ENCODE measurements at regions not wholly inside any gene's neighbourhood (a gene's known extent, or its start where the extent isn't known, plus 50 kb on each side); places are given as distances from the start of the nearest gene placed in this dataset.
"Not testable (repeated sequence)": the region's sequence is repeated elsewhere in the genome, so short reads cannot be mapped to it uniquely, and the experiment has no call there.

- Histone ChIP-seq H3K27me3 (ENCODE audit: control insufficient read depth in 5 of 5, insufficient read depth in 4 of 5, low read length in 5 of 5) (peaks cover 3 to 5% (median 4%) of the 10 kb centered on the region in 5 donors), H3K9me3 (ENCODE audit: control insufficient read depth in 5 of 5, low read length in 5 of 5) (no peaks in the 10 kb centered on the region)
These were observed 197.6 kb upstream of the AR start for GRCh38 chrX:67346225-67346624.

GRCh38 chrX:67346667-67347066, 197.2 kb upstream of the AR start:
- H3K9ac ChIP-seq (ENCODE audit: low read length in 5 of 5): no peak overlapping the region
- H3K9me3 ChIP-seq (ENCODE audit: control insufficient read depth in 5 of 5, low read length in 5 of 5): no peaks in the 10 kb centered on the region
- no peaks in the 10 kb centered on the region for H3K36me3 ChIP-seq (ENCODE audit: control insufficient read depth in 5 of 5, insufficient read depth in 5 of 5, low read length in 5 of 5)
- H3K4me1 ChIP-seq (ENCODE audit: control insufficient read depth in 5 of 5, insufficient read depth in 5 of 5, low read length in 5 of 5): no peaks in the 10 kb centered on the region
- H3K4me3 ChIP-seq (ENCODE audit: low read depth in 1 of 5, low read length in 5 of 5): no peak overlapping the region
- H3K27me3 ChIP-seq (ENCODE audit: control insufficient read depth in 5 of 5, insufficient read depth in 4 of 5, low read length in 5 of 5): peaks cover 3 to 5% (median 4%) of the 10 kb centered on the region in 5 donors
- no peak overlapping the region for H3K27ac ChIP-seq (ENCODE audit: low read depth, low read length)

More at GRCh38 chrX:67346225-67346624, 197.6 kb upstream of the AR start:
- Histone ChIP-seq H3K36me3 (ENCODE audit: control insufficient read depth in 5 of 5, insufficient read depth in 5 of 5, low read length in 5 of 5) (no peaks in the 10 kb centered on the region), H3K27ac (ENCODE audit: low read depth, low read length) (no peak overlapping the region), H3K9ac (ENCODE audit: low read length in 5 of 5) (no peak overlapping the region), H3K4me3 (ENCODE audit: low read depth in 1 of 5, low read length in 5 of 5) (no peak overlapping the region), H3K4me1 (ENCODE audit: control insufficient read depth in 5 of 5, insufficient read depth in 5 of 5, low read length in 5 of 5) (no peaks in the 10 kb centered on the region)

GRCh38 chrX:67347145-67347544, 196.7 kb upstream of the AR start:
- Histone ChIP-seq H3K27me3 (ENCODE audit: control insufficient read depth in 5 of 5, insufficient read depth in 4 of 5, low read length in 5 of 5) (peaks cover 3 to 5% (median 4%) of the 10 kb centered on the region in 5 donors), H3K9me3 (ENCODE audit: control insufficient read depth in 5 of 5, low read length in 5 of 5) (no peaks in the 10 kb centered on the region), H3K4me1 (ENCODE audit: control insufficient read depth in 5 of 5, insufficient read depth in 5 of 5, low read length in 5 of 5) (no peaks in the 10 kb centered on the region), H3K4me3 (ENCODE audit: low read depth in 1 of 5, low read length in 5 of 5) (no peak overlapping the region), H3K36me3 (ENCODE audit: control insufficient read depth in 5 of 5, insufficient read depth in 5 of 5, low read length in 5 of 5) (no peaks in the 10 kb centered on the region), H3K27ac (ENCODE audit: low read depth, low read length) (no peak overlapping the region), H3K9ac (ENCODE audit: low read length in 5 of 5) (no peak overlapping the region)

- no peak overlapping the region for H3K4me3 ChIP-seq (ENCODE audit: low read depth in 1 of 5, low read length in 5 of 5)
- no peaks in the 10 kb centered on the region for H3K9me3 ChIP-seq (ENCODE audit: control insufficient read depth in 5 of 5, low read length in 5 of 5)
- no peak overlapping the region for H3K27ac ChIP-seq (ENCODE audit: low read depth, low read length)
- no peak overlapping the region for H3K9ac ChIP-seq (ENCODE audit: low read length in 5 of 5)
- no peaks in the 10 kb centered on the region for H3K36me3 ChIP-seq (ENCODE audit: control insufficient read depth in 5 of 5, insufficient read depth in 5 of 5, low read length in 5 of 5)
- H3K4me1 ChIP-seq (ENCODE audit: control insufficient read depth in 5 of 5, insufficient read depth in 5 of 5, low read length in 5 of 5): no peaks in the 10 kb centered on the region
- peaks cover 3 to 5% (median 4%) of the 10 kb centered on the region in 5 donors for H3K27me3 ChIP-seq (ENCODE audit: control insufficient read depth in 5 of 5, insufficient read depth in 4 of 5, low read length in 5 of 5)
These were observed 192.4 kb upstream of the AR start for GRCh38 chrX:67351411-67351810.

GRCh38 chrX:67353651-67354370, 190.0 kb upstream of the AR start:
- H3K4me3 ChIP-seq (ENCODE audit: low read depth in 1 of 5, low read length in 5 of 5): no peak overlapping the region
- H3K27me3 ChIP-seq (ENCODE audit: control insufficient read depth in 5 of 5, insufficient read depth in 4 of 5, low read length in 5 of 5): peaks cover 0 to 9% (median 0%) of the 10 kb centered on the region in 5 donors

GRCh38 chrX:67361267-67361666, 182.6 kb upstream of the AR start:
- H3K27ac ChIP-seq (ENCODE audit: low read depth, low read length); H3K9ac ChIP-seq (ENCODE audit: low read length in 5 of 5); H3K36me3 ChIP-seq (ENCODE audit: control insufficient read depth in 5 of 5, insufficient read depth in 5 of 5, low read length in 5 of 5); H3K27me3 ChIP-seq (ENCODE audit: control insufficient read depth in 5 of 5, insufficient read depth in 4 of 5, low read length in 5 of 5); H3K4me1 ChIP-seq (ENCODE audit: control insufficient read depth in 5 of 5, insufficient read depth in 5 of 5, low read length in 5 of 5): not testable (repeated sequence)
- Histone ChIP-seq H3K4me3 (ENCODE audit: low read depth in 1 of 5, low read length in 5 of 5) (peak overlapping the region in 1 of 5 donors; percentile 1), H3K9me3 (ENCODE audit: control insufficient read depth in 5 of 5, low read length in 5 of 5) (peaks cover 0 to 15% (median 5%) of the 10 kb centered on the region in 5 donors)

More at GRCh38 chrX:67353651-67354370, 190.0 kb upstream of the AR start:
- Histone ChIP-seq H3K9ac (ENCODE audit: low read length in 5 of 5) (no peak overlapping the region), H3K36me3 (ENCODE audit: control insufficient read depth in 5 of 5, insufficient read depth in 5 of 5, low read length in 5 of 5) (no peaks in the 10 kb centered on the region), H3K4me1 (ENCODE audit: control insufficient read depth in 5 of 5, insufficient read depth in 5 of 5, low read length in 5 of 5) (no peaks in the 10 kb centered on the region), H3K27ac (ENCODE audit: low read depth, low read length) (no peak overlapping the region), H3K9me3 (ENCODE audit: control insufficient read depth in 5 of 5, low read length in 5 of 5) (no peaks in the 10 kb centered on the region)

- H3K4me1 ChIP-seq (ENCODE audit: control insufficient read depth in 5 of 5, insufficient read depth in 5 of 5, low read length in 5 of 5): no peaks in the 10 kb centered on the region
- peaks cover 0 to 13% (median 0%) of the 10 kb centered on the region in 5 donors for H3K27me3 ChIP-seq (ENCODE audit: control insufficient read depth in 5 of 5, insufficient read depth in 4 of 5, low read length in 5 of 5)
- H3K27ac ChIP-seq (ENCODE audit: low read depth, low read length): no peak overlapping the region
- H3K36me3 ChIP-seq (ENCODE audit: control insufficient read depth in 5 of 5, insufficient read depth in 5 of 5, low read length in 5 of 5): no peaks in the 10 kb centered on the region
- H3K9me3 ChIP-seq (ENCODE audit: control insufficient read depth in 5 of 5, low read length in 5 of 5): peaks cover 0 to 20% (median 10%) of the 10 kb centered on the region in 5 donors
- H3K9ac ChIP-seq (ENCODE audit: low read length in 5 of 5): no peak overlapping the region
- H3K4me3 ChIP-seq (ENCODE audit: low read depth in 1 of 5, low read length in 5 of 5): peak overlapping the region in 1 of 5 donors; percentile 3
These were observed 159.4 kb upstream of the AR start for GRCh38 chrX:67384403-67384802.

- no peak overlapping the region for H3K4me3 ChIP-seq (ENCODE audit: low read depth in 1 of 5, low read length in 5 of 5)
- H3K27ac ChIP-seq (ENCODE audit: low read depth, low read length): no peak overlapping the region
- peaks cover 0 to 4% (median 2%) of the 10 kb centered on the region in 5 donors for H3K27me3 ChIP-seq (ENCODE audit: control insufficient read depth in 5 of 5, insufficient read depth in 4 of 5, low read length in 5 of 5)
- H3K36me3 ChIP-seq (ENCODE audit: control insufficient read depth in 5 of 5, insufficient read depth in 5 of 5, low read length in 5 of 5): no peaks in the 10 kb centered on the region
- no peaks in the 10 kb centered on the region for H3K4me1 ChIP-seq (ENCODE audit: control insufficient read depth in 5 of 5, insufficient read depth in 5 of 5, low read length in 5 of 5)
- H3K9ac ChIP-seq (ENCODE audit: low read length in 5 of 5): no peak overlapping the region
- H3K9me3 ChIP-seq (ENCODE audit: control insufficient read depth in 5 of 5, low read length in 5 of 5): peaks cover 0 to 12% (median 4%) of the 10 kb centered on the region in 5 donors
These were observed 135.3 kb upstream of the AR start for GRCh38 chrX:67408423-67409079.

GRCh38 chrX:67415937-67416336, 127.9 kb upstream of the AR start:
- H3K36me3 ChIP-seq (ENCODE audit: control insufficient read depth in 5 of 5, insufficient read depth in 5 of 5, low read length in 5 of 5): no peaks in the 10 kb centered on the region
- H3K4me1 ChIP-seq (ENCODE audit: control insufficient read depth in 5 of 5, insufficient read depth in 5 of 5, low read length in 5 of 5): no peaks in the 10 kb centered on the region
- H3K27ac ChIP-seq (ENCODE audit: low read depth, low read length): no peak overlapping the region
- no peak overlapping the region for H3K4me3 ChIP-seq (ENCODE audit: low read depth in 1 of 5, low read length in 5 of 5)
- H3K9ac ChIP-seq (ENCODE audit: low read length in 5 of 5): no peak overlapping the region
- peaks cover 0 to 10% (median 5%) of the 10 kb centered on the region in 5 donors for H3K9me3 ChIP-seq (ENCODE audit: control insufficient read depth in 5 of 5, low read length in 5 of 5)
- no peaks in the 10 kb centered on the region for H3K27me3 ChIP-seq (ENCODE audit: control insufficient read depth in 5 of 5, insufficient read depth in 4 of 5, low read length in 5 of 5)

- Histone ChIP-seq H3K27ac (ENCODE audit: low read depth, low read length) (no peak overlapping the region), H3K27me3 (ENCODE audit: control insufficient read depth in 5 of 5, insufficient read depth in 4 of 5, low read length in 5 of 5) (peaks cover 0 to 6% (median 0%) of the 10 kb centered on the region in 5 donors), H3K9ac (ENCODE audit: low read length in 5 of 5) (no peak overlapping the region), H3K9me3 (ENCODE audit: control insufficient read depth in 5 of 5, low read length in 5 of 5) (peaks cover 3 to 20% (median 7%) of the 10 kb centered on the region in 5 donors), H3K4me1 (ENCODE audit: control insufficient read depth in 5 of 5, insufficient read depth in 5 of 5, low read length in 5 of 5) (no peaks in the 10 kb centered on the region), H3K36me3 (ENCODE audit: control insufficient read depth in 5 of 5, insufficient read depth in 5 of 5, low read length in 5 of 5) (no peaks in the 10 kb centered on the region), H3K4me3 (ENCODE audit: low read depth in 1 of 5, low read length in 5 of 5) (no peak overlapping the region)
These were observed 116.9 kb upstream of the AR start for GRCh38 chrX:67426946-67427345.

Data from subcutaneous abdominal adipose tissue (tissue), 5 donors.